ENCODE measurements at regions not wholly inside any gene's neighbourhood (a gene's known extent, or its start where the extent isn't known, plus 50 kb on each side); places are given as distances from the start of the nearest gene placed in this dataset.
"Not testable (repeated sequence)": the region's sequence is repeated elsewhere in the genome, so short reads cannot be mapped to it uniquely, and the experiment has no call there.

DNA sequence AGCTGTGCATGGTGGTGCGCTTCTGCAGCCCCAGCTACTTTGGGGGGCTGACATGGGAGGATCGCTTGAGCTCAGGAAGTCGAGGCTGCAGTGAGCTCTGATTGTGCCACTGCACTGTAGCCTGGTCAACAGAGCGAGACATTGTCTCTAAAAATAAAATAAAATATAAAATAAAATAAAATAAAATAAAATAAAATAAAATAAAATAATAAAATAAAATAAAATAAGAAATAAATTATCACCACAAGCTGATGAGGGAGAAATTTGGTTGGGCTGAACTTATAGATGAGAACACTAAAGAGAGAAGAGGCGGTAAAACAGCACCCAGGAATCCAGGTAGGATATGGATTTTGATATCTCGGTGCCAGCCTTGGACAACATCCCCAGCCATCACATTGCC lies 933.7 kb downstream of the NLGN4X start:
- DNase-seq (ENCODE audit: low read depth): no peak

DNA sequence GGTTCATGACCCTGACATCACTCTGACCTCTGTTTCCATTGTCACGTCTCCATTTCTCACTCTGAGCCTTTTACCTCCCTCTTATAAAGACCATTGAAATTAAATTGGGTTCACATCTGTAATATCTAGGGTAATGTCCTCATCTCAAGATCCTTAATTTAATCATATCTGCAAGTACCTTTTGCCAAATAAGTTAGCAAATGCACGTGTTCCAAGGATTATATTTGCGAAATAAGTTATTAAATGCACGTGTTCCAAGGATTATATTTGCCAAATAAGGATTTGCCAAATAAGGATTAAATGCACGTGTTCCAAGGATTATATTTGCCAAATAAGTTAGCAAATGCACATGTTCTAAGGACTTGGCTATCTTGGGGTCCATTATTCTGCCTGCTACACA lies 938.0 kb downstream of the NLGN4X start:
- DNase-seq (ENCODE audit: low read depth): no peak

DNA sequence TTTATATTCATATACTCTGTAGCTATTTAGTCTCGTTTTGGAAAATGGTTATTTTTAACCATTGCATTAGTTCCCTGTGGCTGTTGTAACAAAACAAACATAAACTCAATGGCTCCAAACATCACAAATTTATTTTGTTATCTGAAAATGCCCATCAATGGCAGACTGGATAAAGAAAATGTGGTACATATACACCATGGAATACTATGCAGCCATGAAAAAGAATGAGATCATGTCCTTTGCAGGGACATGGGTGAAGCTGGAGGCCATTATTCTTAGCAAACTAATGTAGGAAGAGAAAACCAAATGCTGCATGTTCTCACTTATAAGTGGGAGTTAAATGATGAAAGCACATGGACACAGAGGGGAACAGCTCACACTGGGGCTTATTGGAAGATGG lies 938.7 kb downstream of the NLGN4X start:
- not testable (repeated sequence) for DNase-seq (ENCODE audit: low read depth)

DNA sequence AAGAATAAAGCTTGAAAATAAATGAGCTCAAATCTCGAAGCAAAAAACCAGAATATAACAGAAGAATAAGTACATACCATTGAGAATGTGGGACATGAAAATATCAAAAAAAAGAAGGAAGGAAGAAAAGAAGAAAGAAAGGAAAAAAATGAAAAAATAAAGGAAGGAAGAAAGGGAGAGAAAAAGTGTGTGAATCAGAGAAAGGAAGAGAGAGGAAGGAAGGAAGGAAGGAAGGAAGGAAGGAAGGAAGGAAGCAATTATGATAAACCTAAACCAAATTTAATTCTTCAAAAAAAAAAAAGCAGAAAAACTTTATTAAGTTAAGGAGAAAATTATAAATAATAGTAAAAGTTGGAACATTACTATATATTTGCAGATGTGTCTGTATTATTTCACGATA lies 949.8 kb downstream of the NLGN4X start:
- DNase-seq (ENCODE audit: low read depth): no peak

DNA sequence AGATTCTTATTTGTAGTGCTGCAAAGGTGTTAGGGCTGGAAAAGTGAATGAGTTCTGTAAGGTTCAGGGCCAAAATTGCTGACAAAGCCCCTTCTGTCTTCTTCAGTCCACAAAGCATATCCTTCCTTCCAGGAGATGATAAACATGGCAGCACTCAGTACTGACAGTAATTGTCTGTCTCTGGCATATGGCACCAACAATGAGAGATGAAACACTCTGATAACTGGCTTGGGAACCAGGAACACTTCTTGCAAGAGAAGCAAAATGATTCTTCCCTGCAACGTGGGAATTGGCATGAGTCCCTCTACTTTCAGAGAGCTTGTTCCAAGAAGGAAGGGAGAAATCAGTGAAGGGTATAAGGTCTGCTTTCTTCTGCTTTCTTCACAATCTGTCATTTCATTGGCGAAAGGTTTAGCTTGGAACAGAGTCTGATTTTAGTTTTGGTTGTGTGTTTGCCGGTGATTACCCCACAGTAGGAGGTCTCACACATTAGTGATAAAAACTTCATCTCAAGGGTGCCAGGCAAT lies 963.3 kb downstream of the NLGN4X start:
- no peak for DNase-seq (ENCODE audit: low read depth)

DNA sequence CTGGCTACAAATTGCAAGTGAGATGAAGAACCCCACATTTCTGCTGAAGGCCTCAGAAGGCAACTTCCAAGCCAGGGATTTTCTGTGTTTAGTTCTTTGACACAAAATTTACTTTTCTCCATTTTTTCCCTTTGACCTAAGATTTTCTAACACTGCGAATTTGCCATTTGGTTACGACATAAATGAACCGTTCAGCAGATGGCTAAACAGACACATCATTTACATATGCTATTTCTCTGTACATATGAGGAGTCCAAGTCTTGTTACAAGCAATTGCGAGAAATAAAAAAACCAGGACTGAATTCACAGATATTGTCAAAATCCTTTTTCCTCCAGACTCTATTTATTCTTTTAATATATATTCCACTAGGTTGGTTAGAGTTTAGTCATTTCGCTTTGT lies 978.6 kb downstream of the NLGN4X start:
- DNase-seq (ENCODE audit: low read depth): no peak

DNA sequence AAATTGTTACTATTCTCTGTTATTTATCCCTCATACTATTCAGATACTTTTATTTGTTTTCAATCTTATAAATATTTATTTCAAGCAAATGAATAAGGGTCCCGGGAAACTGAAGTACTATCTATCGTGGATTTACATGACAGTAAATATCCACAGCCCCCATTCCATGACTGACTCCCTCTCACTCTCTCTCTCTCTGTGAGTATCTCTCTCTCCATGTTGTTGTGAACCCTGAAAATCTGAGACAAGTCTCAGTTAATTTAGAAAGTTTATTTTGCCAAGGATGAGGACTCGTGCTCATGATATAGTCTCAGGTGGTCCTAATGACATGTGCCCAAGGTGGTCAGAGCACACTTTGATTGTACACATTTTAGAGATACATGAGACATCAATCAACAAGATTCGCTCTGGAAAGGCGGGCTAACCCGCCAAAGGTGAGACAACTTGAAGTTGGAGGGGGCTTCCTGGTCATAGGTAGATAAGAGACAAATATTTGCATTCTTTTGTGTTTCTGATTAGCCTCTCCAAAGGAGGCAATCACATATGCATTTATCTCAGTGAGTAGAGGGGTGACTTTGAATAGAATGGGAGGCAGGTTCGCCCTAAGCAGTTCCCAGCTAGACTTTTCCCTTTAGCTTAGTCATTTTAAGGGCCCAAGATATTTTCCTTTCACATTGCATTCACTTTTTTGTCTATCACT lies 986.4 kb downstream of the NLGN4X start:
- DNase-seq (ENCODE audit: low read depth): no peak

DNA sequence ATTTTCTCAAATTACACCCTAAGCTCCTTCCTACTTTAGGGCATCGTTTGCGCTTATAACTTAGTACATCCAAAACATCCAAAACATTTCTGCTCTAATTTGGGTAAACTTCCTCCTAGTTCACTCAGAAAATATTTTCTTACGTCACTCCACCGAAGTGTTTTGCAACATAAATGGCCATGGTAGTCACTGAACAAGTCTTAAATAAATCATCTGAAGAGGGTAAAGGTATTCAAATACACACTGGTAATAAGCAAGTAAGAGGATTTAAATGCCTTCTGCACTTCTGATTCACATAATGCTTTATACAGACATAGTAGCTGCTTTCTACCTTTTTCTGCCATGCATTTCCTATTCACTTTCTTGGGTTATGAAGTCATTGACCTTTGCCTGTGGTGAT lies 991.9 kb downstream of the NLGN4X start:
- no peak for DNase-seq (ENCODE audit: low read depth)

DNA sequence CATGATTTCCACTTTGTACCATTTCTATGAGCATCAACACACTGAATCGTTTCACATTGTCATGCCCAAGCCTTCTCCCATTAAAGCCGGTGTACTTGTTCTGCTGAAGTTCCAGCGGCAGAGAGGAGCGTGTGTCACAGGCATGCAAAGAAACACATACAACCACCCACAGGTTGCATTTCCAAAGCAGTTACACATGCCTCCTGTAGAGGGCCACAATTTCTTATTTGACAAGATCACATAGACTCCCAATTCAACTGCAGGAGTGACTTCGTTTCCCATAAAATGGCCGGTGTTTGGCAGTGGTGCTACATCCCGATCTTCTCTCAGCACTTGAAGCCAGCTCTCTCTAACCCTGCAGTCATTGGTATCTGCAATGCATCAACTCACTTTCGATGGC lies 992.6 kb downstream of the NLGN4X start:
- no peak for DNase-seq (ENCODE audit: low read depth)

DNA sequence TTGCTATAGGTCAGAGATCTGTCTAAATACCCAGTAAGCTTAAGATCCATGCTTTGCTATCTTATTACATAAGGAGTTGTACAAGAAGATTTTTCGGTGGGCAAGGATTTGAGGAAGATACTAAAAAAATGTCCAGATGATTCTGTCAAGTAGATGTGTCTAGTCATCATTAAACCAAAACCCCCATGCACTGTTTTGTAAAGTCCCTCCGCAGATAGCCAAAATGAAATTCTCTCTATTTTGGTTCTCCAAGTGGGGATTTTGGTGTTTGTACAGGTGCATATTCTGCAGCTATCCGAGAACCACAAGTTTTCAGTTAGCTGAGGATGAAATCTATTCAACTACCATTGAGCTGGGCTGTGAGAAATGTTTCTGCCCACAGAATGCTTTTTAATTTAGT lies 994.8 kb downstream of the NLGN4X start:
- DNase-seq (ENCODE audit: low read depth): no peak

DNA sequence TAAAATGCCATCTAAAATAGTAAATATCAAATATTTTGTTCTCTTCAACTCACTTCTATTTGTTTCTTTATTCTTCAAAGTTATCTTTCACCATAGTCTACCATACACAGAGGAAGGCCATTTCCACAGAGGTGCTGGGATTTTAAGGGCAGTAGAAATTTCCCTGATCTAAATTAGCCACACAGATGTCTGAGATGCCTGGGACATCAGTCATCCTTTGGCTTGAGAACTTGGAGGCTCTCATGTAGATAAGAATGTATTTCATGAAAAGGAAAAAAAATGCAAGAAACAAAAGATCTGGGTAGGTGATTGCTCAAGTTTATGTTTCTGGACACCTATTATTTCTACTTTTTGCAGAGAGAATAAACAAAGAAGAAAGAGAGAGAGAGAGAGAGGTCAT lies 1008.2 kb downstream of the NLGN4X start:
- DNase-seq (ENCODE audit: low read depth): no peak

DNA sequence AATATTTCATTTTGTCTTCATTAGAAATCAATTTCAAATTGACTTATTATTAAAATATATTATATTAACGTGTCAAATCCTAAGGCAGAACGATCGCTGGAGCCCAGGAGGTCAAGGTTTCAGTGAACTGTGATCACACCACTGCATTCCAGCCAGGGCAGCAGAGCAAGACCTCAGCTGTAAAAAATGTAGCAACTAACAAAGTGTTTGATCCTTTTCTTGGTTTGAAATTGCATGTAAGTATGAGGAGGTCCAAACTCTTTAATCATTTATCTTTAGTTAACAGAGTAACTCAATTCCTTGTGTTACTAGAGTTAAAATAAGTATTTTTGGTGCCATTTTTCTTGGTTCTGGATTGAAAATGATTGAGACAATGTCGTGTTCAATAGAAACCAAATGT lies 1033.9 kb downstream of the NLGN4X start:
- DNase-seq (ENCODE audit: low read depth): no peak

DNA sequence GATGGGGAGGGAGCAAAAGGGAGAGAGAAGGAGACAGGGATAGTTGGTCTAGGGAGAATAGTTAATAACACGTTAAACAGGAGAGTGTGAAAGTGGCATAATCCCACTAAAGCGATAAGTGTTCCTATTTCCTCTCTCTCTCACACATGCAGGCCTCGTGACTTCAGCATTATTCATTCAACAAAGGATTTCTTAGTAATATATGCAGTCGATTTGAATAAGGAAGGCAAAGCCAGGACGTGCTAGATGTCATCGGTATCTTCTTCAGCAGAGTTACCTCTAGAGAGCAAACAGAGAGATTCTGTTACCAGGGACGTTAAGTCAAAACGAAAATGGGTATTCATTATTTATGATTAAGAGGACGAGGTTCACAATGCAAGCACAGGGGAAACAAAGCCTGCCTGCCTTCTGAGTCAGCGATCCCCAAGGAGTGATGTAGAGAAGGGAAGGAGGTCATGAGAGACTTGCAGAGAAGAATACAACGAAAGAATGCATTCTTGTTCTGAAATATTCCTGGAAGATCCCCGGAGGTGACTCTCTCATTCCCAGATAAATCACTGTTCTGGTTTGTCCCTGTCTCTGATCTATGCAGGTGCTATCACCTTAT lies 1048.4 kb downstream of the NLGN4X start:
- DNase-seq (ENCODE audit: low read depth): no peak

DNA sequence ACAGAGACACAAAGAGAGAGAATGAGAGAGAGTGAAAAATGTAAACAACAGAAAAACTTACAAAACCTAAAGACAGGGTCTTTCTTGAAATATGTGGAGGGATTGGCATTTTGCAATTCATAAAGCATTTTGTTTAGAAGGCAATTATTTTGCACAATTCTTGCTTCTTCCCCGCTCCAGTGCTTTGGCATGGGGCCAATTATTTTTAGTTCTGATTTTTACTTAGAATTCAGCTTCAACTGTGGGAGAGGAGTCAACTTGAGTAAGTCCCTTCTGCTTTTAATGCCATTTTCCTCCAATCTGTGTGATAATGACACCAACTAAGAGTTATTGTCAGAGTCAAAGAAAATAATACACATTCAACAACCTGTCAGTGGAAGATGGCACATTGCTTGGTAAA lies 1051.9 kb downstream of the NLGN4X start:
- DNase-seq (ENCODE audit: low read depth): no peak

DNA sequence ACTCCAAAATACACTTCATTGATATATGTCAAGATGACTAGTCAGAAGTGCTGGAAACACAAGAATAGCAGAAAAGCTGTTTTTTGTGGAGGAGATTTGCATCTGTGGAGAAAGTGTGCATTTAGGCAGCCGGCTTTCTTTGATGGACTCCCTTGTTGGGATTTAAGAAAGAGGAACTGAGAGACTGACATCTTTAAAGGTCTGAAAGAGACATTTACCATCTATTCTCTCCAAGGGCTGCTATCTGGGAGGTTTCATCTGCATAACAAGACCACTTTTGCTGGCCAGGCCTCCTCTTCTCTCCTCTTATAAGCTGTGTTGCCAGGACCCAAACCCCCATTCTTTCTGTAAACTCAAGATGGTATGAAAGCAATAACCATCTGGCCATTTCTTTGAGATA lies 1065.0 kb downstream of the NLGN4X start:
- no peak for DNase-seq (ENCODE audit: low read depth)

DNA sequence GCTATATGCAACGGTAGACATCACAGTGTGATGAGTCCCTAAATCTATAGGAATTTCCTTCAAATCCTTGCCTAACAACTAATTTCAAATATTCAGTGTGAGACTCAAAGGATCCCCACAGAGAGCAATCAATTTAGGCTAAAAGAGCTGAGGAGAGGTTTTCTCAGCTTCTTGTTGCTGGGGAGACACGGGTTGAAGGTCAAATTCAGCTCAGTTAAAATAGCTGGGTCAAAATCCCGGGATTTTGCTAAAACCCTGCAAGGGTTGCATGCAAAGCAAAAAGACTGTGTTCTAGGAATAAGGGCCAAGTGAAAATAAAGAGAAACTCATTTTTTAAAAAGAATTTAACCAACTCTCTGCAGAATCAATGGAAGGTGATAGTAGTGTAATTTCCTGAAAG lies 1073.4 kb downstream of the NLGN4X start:
- DNase-seq (ENCODE audit: low read depth): no peak

DNA sequence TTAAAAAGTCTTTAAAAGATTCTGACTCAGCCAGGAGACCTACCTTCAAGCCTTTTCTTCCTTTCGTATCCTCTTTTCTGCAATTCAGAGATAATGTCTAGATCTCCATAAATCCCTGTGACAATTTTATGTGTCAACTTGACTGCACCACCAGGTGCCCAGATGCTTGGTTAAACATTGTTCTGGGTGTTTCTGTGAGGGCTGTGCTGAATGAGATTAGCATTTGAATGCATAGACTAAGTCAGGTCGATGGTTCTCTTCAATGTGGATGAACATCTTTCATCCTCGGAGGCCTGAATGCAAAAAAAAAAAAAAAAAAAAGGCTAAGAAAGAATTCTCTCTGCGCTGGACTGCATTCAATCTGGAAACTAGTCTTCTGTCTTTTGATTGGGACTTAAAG lies 1082.7 kb downstream of the NLGN4X start:
- DNase-seq (ENCODE audit: low read depth): no peak

DNA sequence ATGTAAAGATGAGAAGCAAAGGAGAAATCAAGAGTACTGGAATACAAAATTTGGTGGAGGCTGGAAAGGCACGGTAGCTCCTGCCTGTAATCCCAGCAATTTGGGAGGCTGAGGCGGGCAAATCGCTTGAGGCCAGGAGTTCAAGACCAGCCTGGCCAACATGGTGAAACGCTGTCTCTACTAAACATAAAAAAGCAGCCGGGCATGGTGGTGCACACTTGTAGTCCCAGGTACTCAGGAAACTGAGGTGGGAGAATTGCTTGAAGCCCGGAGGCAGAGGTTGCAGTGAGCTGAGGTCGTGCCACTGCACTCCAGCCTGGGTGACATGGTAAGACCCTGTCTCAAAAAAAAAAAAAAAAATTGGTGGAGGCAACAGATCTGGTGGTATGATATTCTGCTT lies 1086.0 kb downstream of the NLGN4X start:
- no peak for DNase-seq (ENCODE audit: low read depth)

DNA sequence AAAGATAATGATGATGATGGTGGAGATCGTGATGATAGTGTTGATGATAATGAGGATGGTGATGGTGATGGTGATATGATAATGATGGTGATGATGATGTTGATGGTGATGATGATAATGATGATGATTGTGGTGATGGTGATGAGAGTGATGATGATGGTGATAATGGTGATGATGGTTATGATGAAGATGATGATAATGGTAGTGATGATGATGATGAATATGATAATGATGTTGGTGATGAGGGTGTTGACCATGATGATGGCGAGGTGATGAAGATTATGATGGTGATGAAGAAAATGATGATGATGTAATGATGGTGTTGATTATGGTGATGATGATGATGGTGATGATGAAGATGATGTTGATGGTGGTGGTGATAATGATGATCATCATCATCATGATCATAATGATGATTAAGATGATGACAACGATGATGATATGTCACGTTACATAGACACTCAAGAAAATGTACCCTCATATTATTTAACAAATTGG lies 1106.4 kb downstream of the NLGN4X start:
- no peak for DNase-seq (ENCODE audit: low read depth)

DNA sequence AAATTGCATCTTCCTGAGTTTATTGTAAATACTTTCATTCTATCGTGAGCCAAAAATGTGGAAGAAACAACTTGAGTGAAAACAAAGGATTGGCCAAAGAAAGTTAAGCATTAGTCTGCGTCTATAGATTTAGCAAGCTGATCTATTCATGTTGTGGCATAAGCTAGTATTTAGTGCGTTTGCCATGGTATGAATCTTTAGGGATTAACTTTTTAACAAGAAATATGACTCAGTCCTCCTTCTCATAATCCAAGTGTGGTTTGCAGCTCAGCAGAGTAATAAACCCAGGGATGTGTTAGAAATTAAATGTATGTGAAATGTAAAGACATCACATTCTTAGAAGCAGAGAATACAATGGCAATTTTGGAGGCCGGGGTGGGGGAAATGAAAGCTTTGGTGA lies 1110.9 kb downstream of the NLGN4X start:
- no peak for DNase-seq (ENCODE audit: low read depth)

DNA sequence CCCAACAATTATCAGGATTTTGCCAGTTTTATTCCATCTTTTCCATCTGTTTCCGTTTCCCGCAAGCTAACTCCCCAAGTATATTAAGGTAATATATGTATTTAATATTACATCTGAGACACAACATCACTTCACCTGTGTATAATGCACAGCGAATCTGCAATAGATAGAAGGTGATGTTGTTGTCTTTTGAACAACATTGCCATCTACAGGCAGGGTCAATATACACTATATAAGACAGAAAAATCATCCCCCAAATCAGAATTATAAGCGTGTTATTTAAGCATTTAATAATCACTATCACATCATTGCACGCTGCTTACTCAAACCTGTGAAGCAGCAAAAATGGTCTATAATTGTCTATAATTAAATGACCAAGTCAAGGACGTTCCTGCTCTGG lies 1115.5 kb downstream of the NLGN4X start:
- no peak for DNase-seq (ENCODE audit: low read depth)

DNA sequence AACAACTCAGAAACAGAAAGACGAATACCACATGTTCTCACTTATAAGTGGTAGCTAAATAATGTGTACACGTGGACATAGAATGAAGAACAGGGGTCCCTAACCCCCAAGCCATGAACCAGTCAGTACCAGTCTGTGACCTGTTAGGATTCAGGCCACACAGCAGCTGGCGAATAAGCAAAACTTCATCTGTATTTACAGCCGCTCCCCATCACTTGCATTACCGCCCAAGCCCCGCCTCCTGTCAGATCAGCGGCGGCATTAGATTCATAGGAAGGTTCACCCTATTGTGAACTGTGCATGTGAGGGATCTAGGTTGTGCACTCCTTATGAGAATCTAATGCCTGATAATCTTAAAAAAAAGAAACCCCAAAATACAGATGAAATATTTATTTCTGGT lies 1128.7 kb downstream of the NLGN4X start:
- no peak for DNase-seq (ENCODE audit: low read depth)

DNA sequence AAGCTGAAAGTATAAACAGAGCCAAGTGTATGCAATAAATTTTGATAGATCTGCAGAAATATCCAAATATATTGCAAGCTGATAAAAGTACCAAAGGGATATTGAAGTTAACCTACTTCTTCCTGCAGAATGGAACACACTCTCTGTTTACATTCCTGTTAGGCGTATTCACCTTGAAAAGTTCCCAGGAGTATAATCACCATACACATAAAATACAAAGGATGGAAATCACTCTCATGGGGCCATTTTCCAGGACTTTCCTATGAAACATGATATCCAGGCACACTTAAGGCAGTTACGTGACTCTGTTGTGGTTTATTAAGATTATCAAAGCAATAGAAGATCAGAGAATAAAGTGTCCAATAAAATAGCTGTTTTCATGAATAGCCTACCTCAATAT lies 1142.3 kb downstream of the NLGN4X start:
- no peak for DNase-seq (ENCODE audit: low read depth)

DNA sequence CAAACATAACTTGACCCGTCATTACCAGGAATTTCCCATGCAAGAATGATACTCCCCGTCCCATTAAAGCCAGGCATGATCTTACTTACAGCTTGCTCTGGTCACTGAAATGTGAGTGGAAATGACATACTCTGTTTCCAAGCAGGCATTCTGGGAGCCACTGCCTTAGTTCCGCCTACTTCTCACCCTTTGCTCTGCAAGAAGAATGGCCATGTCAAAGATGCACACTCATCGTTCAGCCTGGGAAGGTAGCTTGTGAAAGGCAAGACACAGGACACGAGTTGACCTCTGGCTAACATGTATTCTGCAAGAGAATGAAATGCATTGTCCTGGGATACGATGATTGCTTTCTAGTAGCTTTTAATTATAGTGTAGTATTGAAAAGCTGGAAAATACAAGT lies 1144.4 kb downstream of the NLGN4X start:
- DNase-seq (ENCODE audit: low read depth): no peak

All from GM04503 (cell line).